Bronchial epithelial cell (primary cell): ENCODE measurements at regions not wholly inside any gene's neighbourhood (a gene's known extent, or its start where the extent isn't known, plus 50 kb on each side); places are given as distances from the start of the nearest gene placed in this dataset.

Experiments used
- DNase-seq: peaks from one replicate; pipeline ENCODE4 v3.0.0-alpha.2; 2010; ENCODE audit warnings: low read depth
- FAIRE-seq: peaks from 2 replicates; lab custom pipeline; 2011; peaks lifted over from hg19 to GRCh38; lab: Jason Lieb, UNC
- H3K27me3 ChIP-seq: 2 replicates; pipeline ENCODE4 v1.5.1; 2011; ENCODE audit warnings: low read length; ENCODE audit not compliant: control insufficient read depth, insufficient read depth
- H3K36me3 ChIP-seq: 2 replicates; pipeline ENCODE4 v1.5.1; 2011; ENCODE audit warnings: low read length; ENCODE audit not compliant: control insufficient read depth, insufficient read depth
- H3K4me3 ChIP-seq: 2 replicates; pipeline ENCODE4 v1.5.1; 2011; ENCODE audit warnings: mild to moderate bottlenecking, low read depth, low read length, control low read depth
- CTCF ChIP-seq: IDR thresholded peaks from 2 replicates; pipeline ENCODE4 v1.5.1; 2011; ENCODE audit warnings: mild to moderate bottlenecking, moderate library complexity, low read length, control low read depth, inconsistent platforms; ENCODE audit not compliant: insufficient read depth, severe bottlenecking

DNA sequence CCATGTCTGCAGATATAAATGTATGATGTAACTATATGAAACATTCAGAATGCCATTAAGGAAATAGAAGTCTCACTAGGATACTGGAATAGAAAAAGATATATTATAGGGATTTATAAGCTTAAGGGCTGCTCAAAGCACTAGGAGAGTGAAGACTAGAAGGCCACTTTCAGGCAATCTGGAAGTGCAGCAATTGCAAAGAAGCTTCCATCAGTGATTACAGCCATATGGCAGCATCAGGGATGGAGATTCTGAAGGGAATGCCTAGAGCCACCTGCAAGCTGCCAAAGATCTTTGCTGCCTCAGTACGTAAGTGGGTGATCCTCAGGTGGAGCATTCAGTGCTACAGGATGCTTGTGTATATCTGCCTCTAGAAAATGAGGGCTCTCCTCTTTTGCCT is 796.2 kb upstream of the EPHA7 start:
- TF ChIP-seq CTCF, result no peak
- Histone ChIP-seq H3K4me3 (no peak overlapping the region), H3K27me3 (no peaks in the 10 kb centered on the region), H3K36me3 (no peaks in the 10 kb centered on the region)
- FAIRE-seq (no peak), DNase-seq (no peak)

GRCh38 chr6:94213226-94213625 is 793.9 kb upstream of the EPHA7 start:
- Histone ChIP-seq H3K36me3 (no peaks in the 10 kb centered on the region), H3K27me3 (no peaks in the 10 kb centered on the region), H3K4me3 (no peak overlapping the region)
- DNase-seq (no peak), FAIRE-seq (no peak)
- TF ChIP-seq CTCF, result no peak

DNA sequence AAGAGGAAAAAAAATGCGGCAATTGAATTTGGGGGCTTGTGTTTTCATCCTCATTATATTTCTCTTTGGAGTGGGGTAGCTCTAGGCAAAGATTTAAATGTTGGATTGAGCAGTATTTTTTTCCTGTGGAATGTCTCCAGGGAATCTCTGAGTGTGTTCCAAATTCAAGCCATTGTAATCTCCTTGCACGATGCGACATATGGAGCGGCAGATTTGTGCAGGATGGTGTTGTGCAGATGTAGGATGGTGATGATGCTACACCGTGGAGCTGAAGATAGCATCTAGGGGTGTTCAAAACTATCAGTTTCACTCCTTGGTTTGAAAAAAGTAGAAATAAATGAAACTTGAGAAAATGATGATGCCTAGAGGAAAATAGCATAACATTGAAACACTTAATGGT is 777.5 kb upstream of the EPHA7 start:
- Histone ChIP-seq H3K27me3 (no peaks in the 10 kb centered on the region), H3K4me3 (no peak overlapping the region), H3K36me3 (no peaks in the 10 kb centered on the region)
- FAIRE-seq, result no peak
- DNase-seq, result no peak
- TF ChIP-seq CTCF, result no peak

GRCh38 chr6:94190030-94190429 is 770.7 kb upstream of the EPHA7 start:
- no peak for TF ChIP-seq CTCF
- DNase-seq (no peak), FAIRE-seq (no peak)
- Histone ChIP-seq H3K4me3 (no peak overlapping the region), H3K36me3 (no peaks in the 10 kb centered on the region), H3K27me3 (no peaks in the 10 kb centered on the region)

DNA sequence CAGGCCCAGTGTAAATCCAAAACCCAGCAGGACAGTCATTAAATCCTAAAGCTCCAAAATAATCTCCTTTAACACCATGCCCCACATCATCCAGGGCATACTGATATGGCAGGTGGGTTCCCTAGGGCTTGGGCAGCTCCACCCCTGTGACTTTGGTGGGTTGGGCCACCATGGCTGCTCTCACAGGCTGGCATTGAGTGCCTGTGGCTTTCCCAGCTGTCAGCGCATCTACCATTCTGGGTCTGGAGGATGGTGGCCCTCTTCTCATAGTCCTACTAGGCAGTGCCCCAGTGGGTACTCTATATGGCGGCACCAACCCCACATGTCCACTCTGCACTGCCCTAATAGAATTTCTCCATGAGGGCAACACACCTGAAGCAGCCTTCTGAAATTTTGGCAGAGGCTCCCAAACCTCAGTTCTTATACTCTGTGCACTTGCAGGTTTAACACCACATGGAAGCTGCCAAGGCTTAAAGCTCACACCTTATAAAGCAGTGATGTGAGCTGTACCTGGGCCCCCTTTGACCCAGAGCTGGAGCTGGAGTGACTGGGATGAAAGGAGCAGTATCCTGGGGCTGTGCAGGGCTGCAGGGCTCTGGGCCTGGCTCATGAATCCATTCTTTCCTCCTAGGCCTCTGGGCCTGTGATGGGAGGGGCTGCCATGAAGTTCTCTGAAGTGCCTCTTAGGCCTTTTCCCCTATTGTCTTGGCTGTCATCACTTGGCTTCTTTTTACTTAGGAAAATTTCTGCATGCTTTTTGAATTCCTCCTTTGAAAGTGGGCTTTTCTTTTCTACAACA is 765.5 kb upstream of the EPHA7 start:
- no peak for DNase-seq
- TF ChIP-seq CTCF, result no peak
- FAIRE-seq, result no peak
- H3K36me3 ChIP-seq, result no peaks in the 10 kb centered on the region
- H3K4me3 ChIP-seq, result no peak overlapping the region
- H3K27me3 ChIP-seq, result no peaks in the 10 kb centered on the region

GRCh38 chr6:94177429-94177828 is 758.1 kb upstream of the EPHA7 start:
- no peak for TF ChIP-seq CTCF
- Histone ChIP-seq H3K36me3 (no peaks in the 10 kb centered on the region), H3K27me3 (no peaks in the 10 kb centered on the region), H3K4me3 (no peak overlapping the region)
- DNase-seq (no peak), FAIRE-seq (no peak)
